Ovary (tissue), 7 donors: ENCODE measurements at regions not wholly inside any gene's neighbourhood (a gene's known extent, or its start where the extent isn't known, plus 50 kb on each side); places are given as distances from the start of the nearest gene placed in this dataset.
"Not testable (repeated sequence)": the region's sequence is repeated elsewhere in the genome, so short reads cannot be mapped to it uniquely, and the experiment has no call there.

Experiments used
- DNase-seq, 5 donors: peaks; one replicate each; pipeline ENCODE4 v3.0.0-alpha.2; 2019 to 2020
- H3K27ac ChIP-seq, 2 donors: fragments of 200-600 bp; one replicate each; pipeline versions ENCODE4 v1.5.1 to v1.8.0; 2019 to 2022
- H3K27me3 ChIP-seq: fragments of 200-600 bp; one replicate; pipeline ENCODE4 v1.8.0; 2022
- H3K36me3 ChIP-seq: fragments of 200-600 bp; sonication (generic); one replicate; pipeline ENCODE4 v1.5.1; 2019
- H3K4me1 ChIP-seq: one replicate; pipeline ENCODE4 v1.8.1; 2013; ENCODE audit warnings: mild to moderate bottlenecking, moderate library complexity; ENCODE audit not compliant: insufficient read depth
- H3K4me3 ChIP-seq: fragments of 200-600 bp; sonication (generic); one replicate; pipeline ENCODE4 v1.5.1; 2017
- H3K9me3 ChIP-seq, 2 donors: fragments of 200-600 bp in 1 of 2; sonication (generic) in 1 of 2; one replicate each; pipeline versions ENCODE4 v1.5.1 to v1.8.1; 2013 to 2019; ENCODE audit warnings: mild to moderate bottlenecking in 1 of 2, moderate library complexity in 1 of 2
- EP300 ChIP-seq: sonication (generic); formaldehyde crosslinking; IDR thresholded peaks from one replicate; pipeline ENCODE4 v1.6.1; 2017; ENCODE audit warnings: antibody characterized with exemption
- POLR2A ChIP-seq: fragments of 450-650 bp; IDR thresholded peaks from one replicate; pipeline ENCODE4 v1.6.1; 2017; ENCODE audit warnings: antibody characterized with exemption, mild to moderate bottlenecking, moderate library complexity
- WGBS, 3 donors: extraction: QIAGEN DNeasy Blood & Tissue Kit in 1 of 3; methylation state at CpG; one replicate each; pipeline versions ENCODE4 v1.1.5 to v1.1.7; 2013 to 2017; 5-methylcytosine and 5-hydroxymethylcytosine counted together
- intact Hi-C, 4 donors: fragments of 100-400 bp; cut with DNase I; formaldehyde crosslinking; loops; one replicate each; pipeline versions ENCODE4 v1.11.0 to v1.15.1; 2022 to 2023
- TF ChIP-seq, protein P1 (sequence below), 3 donors: fragments of 450-650 bp in 2 of 3; fragments of 200-600 bp in 1 of 3; IDR thresholded peaks; one replicate each; pipeline versions ENCODE4 v1.5.1 to v1.8.0; 2016 to 2022; ENCODE audit warnings: antibody characterized with exemption in 3 of 3, mild to moderate bottlenecking in 1 of 3
- donor health status: DM: no; HTN: no; CAD: no; lungs with moderate emphysema.
- donor health status: DM: no; HTN: no; CAD: no.
- donor health status: Bipolar disorder and iron deficiency.
- donor health status: DM: no; HTN: no; CAD: no.
- donor health status: DM: yes; HTN: yes; CAD: no.

- H3K36me3 ChIP-seq, result no peaks in the 10 kb centered on the region
- no peak overlapping the region for H3K4me3 ChIP-seq
- intact Hi-C loops, result no loop called here
- WGBS, 3 donors, result 77 to 79% (median 79%) methylated on average over 2 of the region's 2 CpGs
- H3K27ac ChIP-seq, result no peak overlapping the region
- DNase-seq, result no peak
- H3K4me1 ChIP-seq, result no peaks in the 10 kb centered on the region
- H3K9me3 ChIP-seq, result no peaks in the 10 kb centered on the region
- TF ChIP-seq, protein P1, sequence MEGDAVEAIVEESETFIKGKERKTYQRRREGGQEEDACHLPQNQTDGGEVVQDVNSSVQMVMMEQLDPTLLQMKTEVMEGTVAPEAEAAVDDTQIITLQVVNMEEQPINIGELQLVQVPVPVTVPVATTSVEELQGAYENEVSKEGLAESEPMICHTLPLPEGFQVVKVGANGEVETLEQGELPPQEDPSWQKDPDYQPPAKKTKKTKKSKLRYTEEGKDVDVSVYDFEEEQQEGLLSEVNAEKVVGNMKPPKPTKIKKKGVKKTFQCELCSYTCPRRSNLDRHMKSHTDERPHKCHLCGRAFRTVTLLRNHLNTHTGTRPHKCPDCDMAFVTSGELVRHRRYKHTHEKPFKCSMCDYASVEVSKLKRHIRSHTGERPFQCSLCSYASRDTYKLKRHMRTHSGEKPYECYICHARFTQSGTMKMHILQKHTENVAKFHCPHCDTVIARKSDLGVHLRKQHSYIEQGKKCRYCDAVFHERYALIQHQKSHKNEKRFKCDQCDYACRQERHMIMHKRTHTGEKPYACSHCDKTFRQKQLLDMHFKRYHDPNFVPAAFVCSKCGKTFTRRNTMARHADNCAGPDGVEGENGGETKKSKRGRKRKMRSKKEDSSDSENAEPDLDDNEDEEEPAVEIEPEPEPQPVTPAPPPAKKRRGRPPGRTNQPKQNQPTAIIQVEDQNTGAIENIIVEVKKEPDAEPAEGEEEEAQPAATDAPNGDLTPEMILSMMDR (IDR thresholded peaks at IDR 0.05), result no peak
- no peak for TF ChIP-seq EP300
- TF ChIP-seq POLR2A, result no peak
- no peaks in the 10 kb centered on the region for H3K27me3 ChIP-seq
Observed at GRCh38 chr12:84415946-84416345, 496.7 kb downstream of the SLC6A15 start.

DNA sequence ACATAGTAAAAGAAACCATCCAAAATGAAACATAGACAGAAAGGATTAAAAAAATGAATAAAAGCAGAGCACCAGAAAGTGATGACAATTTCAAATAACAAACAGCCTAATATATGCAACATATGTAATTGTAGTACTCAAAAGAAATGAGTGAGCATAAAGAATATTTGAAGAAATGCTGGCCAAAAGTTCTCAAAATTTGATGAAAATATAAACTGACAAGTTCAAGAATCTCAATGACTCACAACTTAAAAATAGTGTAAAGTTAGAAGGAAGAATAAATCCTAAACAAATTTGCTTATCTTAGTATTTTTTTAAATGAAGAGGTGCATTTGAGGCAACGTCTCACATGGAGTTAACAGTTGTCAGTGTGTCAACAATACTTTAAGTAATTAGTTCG, 498.9 kb downstream of the SLC6A15 start:
- 33 to 64% (median 39%) methylated on average over 2 of the region's 2 CpGs for WGBS, 3 donors
- no peaks in the 10 kb centered on the region for H3K4me1 ChIP-seq
- H3K4me3 ChIP-seq, result no peak overlapping the region
- H3K27ac ChIP-seq, result no peak overlapping the region
- no peak for DNase-seq
- H3K27me3 ChIP-seq, result no peaks in the 10 kb centered on the region
- no peak for TF ChIP-seq EP300
- no peak for TF ChIP-seq POLR2A
- TF ChIP-seq, protein P1 (IDR thresholded peaks at IDR 0.05), result no peak
- H3K9me3 ChIP-seq, result no peaks in the 10 kb centered on the region
- no peaks in the 10 kb centered on the region for H3K36me3 ChIP-seq
- intact Hi-C loops, result no loop called here

DNA sequence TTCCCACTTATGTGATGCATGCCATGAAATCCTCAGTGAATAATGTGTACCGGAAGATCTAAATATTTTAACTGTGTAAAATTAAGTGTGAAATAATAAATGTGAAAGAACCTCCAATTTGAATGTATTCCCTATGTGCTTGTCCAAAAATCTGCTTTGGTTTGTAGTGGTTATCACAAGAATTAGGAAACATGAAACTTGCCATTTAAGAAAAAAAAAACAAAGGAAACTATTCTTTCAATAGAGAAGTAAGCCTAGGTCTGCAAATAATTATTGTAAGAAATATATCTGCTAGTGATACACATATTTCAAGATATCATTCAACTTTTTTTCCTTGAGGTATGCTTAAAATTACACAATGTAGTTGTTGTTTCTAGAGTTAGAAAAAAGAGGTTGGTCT, 500.4 kb downstream of the SLC6A15 start:
- no peaks in the 10 kb centered on the region for H3K9me3 ChIP-seq
- H3K27ac ChIP-seq, result no peak overlapping the region
- 25 to 28% (median 27%) methylated on average over 1 of the region's 1 CpG for whole genome bisulfite sequencing, 3 donors
- H3K4me1 ChIP-seq, result no peaks in the 10 kb centered on the region
- intact Hi-C loops, result no loop called here
- no peaks in the 10 kb centered on the region for H3K27me3 ChIP-seq
- H3K4me3 ChIP-seq, result no peak overlapping the region
- DNase-seq, result no peak
- H3K36me3 ChIP-seq, result no peaks in the 10 kb centered on the region
- TF ChIP-seq, protein P1 (IDR thresholded peaks at IDR 0.05), result no peak
- TF ChIP-seq POLR2A (no peak), EP300 (no peak)

GRCh38 chr12:84411031-84411430, 501.6 kb downstream of the SLC6A15 start:
- TF ChIP-seq POLR2A (no peak), EP300 (no peak)
- TF ChIP-seq, protein P1 (IDR thresholded peaks at IDR 0.05), result no peak
- no peaks in the 10 kb centered on the region for H3K4me1 ChIP-seq
- H3K9me3 ChIP-seq, result no peaks in the 10 kb centered on the region
- intact Hi-C loops, result no loop called here
- H3K27ac ChIP-seq, result no peak overlapping the region
- no peak overlapping the region for H3K4me3 ChIP-seq
- DNase-seq, result no peak
- no peaks in the 10 kb centered on the region for H3K36me3 ChIP-seq
- WGBS, 3 donors, result 79 to 90% (median 90%) methylated on average over 3 of the region's 3 CpGs
- no peaks in the 10 kb centered on the region for H3K27me3 ChIP-seq

DNA sequence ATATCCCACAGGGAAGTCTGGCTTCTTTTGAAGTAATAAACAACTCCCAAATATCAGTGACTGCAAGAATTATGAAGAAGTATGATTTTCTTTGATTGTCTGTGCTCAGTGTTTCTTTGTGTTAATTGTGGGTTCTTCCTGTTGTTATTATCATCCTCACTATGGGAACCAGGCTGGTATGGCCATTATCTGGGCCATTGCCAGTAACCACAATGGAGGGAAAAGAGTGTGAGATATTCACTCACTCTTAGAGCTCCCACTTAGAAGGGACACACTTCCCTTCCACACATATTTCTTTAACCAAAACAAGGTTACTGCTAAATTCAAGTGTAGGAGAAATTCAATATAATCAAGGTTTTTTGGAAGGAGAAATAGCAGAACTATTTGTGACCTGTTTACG, 503.7 kb downstream of the SLC6A15 start:
- Histone ChIP-seq H3K27ac (no peak overlapping the region), H3K4me3 (no peak overlapping the region), H3K27me3 (no peaks in the 10 kb centered on the region), H3K4me1 (no peaks in the 10 kb centered on the region), H3K9me3 (no peaks in the 10 kb centered on the region), H3K36me3 (no peaks in the 10 kb centered on the region)
- intact Hi-C loops, result no loop called here
- no peak for DNase-seq
- WGBS, 3 donors, result 93% methylated on average over 1 of the region's 1 CpG
- TF ChIP-seq, protein P1 (IDR thresholded peaks at IDR 0.05), result no peak
- TF ChIP-seq POLR2A, result no peak

- intact Hi-C loops, DNase-seq, H3K36me3 ChIP-seq, H3K27me3 ChIP-seq, H3K9me3 ChIP-seq, H3K4me3 ChIP-seq, H3K27ac ChIP-seq, H3K4me1 ChIP-seq: not testable (repeated sequence)
- 89 to 97% (median 93%) methylated on average over 1 of the region's 1 CpG for WGBS, 3 donors
Observed at GRCh38 chr12:84406720-84407119, 505.9 kb downstream of the SLC6A15 start.
